Right lobe of liver (tissue), 6 donors: ENCODE measurements at regions not wholly inside any gene's neighbourhood (a gene's known extent, or its start where the extent isn't known, plus 50 kb on each side); places are given as distances from the start of the nearest gene placed in this dataset.
"Not testable (repeated sequence)": the region's sequence is repeated elsewhere in the genome, so short reads cannot be mapped to it uniquely, and the experiment has no call there.

ENCODE experiments used
- ATAC-seq, 4 donors: fragments of 200-7000 bp; cut with Tn5 transposase; one replicate each; pipeline ENCODE4 v1.9.1; 2020; ENCODE audit warnings: mild to moderate bottlenecking in 4 of 4, moderate library complexity in 4 of 4
- DNase-seq, 3 donors: peaks; one replicate each; pipeline ENCODE4 v3.0.0-alpha.2; 2020
- H3K27ac ChIP-seq, 3 donors: fragments of 200-600 bp; one replicate each; pipeline ENCODE4 v1.8.0; 2022
- H3K27me3 ChIP-seq, 2 donors: fragments of 200-600 bp; one replicate each; pipeline ENCODE4 v1.8.0; 2022
- H3K36me3 ChIP-seq, 4 donors: fragments of 200-600 bp; sonication (generic) in 1 of 4; one replicate each; pipeline versions ENCODE4 v1.5.1 to v1.8.0; 2017 to 2022; ENCODE audit warnings: control low read depth in 1 of 4
- H3K4me1 ChIP-seq, 4 donors: fragments of 200-600 bp; sonication (generic) in 1 of 4; one replicate each; pipeline versions ENCODE4 v1.5.1 to v1.8.0; 2017 to 2022; ENCODE audit warnings: control low read depth in 1 of 4
- H3K4me3 ChIP-seq, 3 donors: fragments of 200-600 bp; one replicate each; pipeline ENCODE4 v1.8.0; 2022
- H3K9me3 ChIP-seq, 4 donors: fragments of 200-600 bp; sonication (generic) in 1 of 4; one replicate each; pipeline versions ENCODE4 v1.5.1 to v1.8.0; 2017 to 2022; ENCODE audit warnings: control low read depth in 1 of 4
- CTCF ChIP-seq, 4 donors: fragments of 200-600 bp in 3 of 4; fragments of 450-650 bp in 1 of 4; IDR thresholded peaks; one replicate each; pipeline versions ENCODE4 v1.5.1 to v1.8.0; 2016 to 2022; ENCODE audit warnings: antibody characterized with exemption in 4 of 4, mild to moderate bottlenecking in 2 of 4
- POLR2A ChIP-seq: fragments of 450-650 bp; IDR thresholded peaks from one replicate; pipeline ENCODE4 v1.6.1; 2017; ENCODE audit warnings: antibody characterized with exemption, mild to moderate bottlenecking
- WGBS: methylation state at CpG from one replicate; pipeline ENCODE4 v1.1.6; 2018; ENCODE audit warnings: low coverage, low lambda C conversion rate; ENCODE audit not compliant: insufficient coverage; ENCODE audit errors: missing lambda C conversion rate; 5-methylcytosine and 5-hydroxymethylcytosine counted together
- intact Hi-C, 2 donors: fragments of 100-400 bp; cut with DNase I; formaldehyde crosslinking; loops; one replicate each; pipeline versions ENCODE4 v1.11.2 to v1.14.1; 2022
- donor health status: DM: no; HTN: yes; CAD: no.
- donor health status: DM: no; HTN: no; CAD: no.
- donor health status: DM: no; HTN: no; CAD: no.
- donor health status: DM: no; HTN: yes; CAD: no.
- donor health status: DM: no; HTN: yes; CAD: no.

GRCh38 chr15:20409247-20409646 is 132.4 kb downstream of the GOLGA6L6 start:
- intact Hi-C loops: loop anchor here in 1 of 2 donors (10.0 kb wide), 1 partner anchor 1846 kb away; no protein-coding TSS in a partner anchor
- 50% methylated on average over 1 of the region's 1 CpG for WGBS
- H3K4me1 ChIP-seq: no peaks in the 10 kb centered on the region

GRCh38 chr15:20407553-20407952 is 134.0 kb downstream of the GOLGA6L6 start:
- WGBS: 39% methylated on average over 6 of the region's 6 CpGs
- Histone ChIP-seq H3K27ac (no peak overlapping the region), H3K36me3 (no peaks in the 10 kb centered on the region), H3K4me3 (no peak overlapping the region), H3K4me1 (no peaks in the 10 kb centered on the region), H3K27me3 (no peaks in the 10 kb centered on the region), H3K9me3 (peaks cover 0 to 3% (median 0%) of the 10 kb centered on the region in 4 donors)
- TF ChIP-seq CTCF (IDR thresholded peaks at IDR 0.05) (no peak), POLR2A (no peak)
- DNase-seq: no peak
- intact Hi-C loops: loop anchor here in 1 of 2 donors (10.0 kb wide), 1 partner anchor 1847 kb away; no protein-coding TSS in a partner anchor
- ATAC-seq: no peak

More at GRCh38 chr15:20409247-20409646, 132.4 kb downstream of the GOLGA6L6 start:
- Histone ChIP-seq H3K36me3 (no peaks in the 10 kb centered on the region), H3K27ac (no peak overlapping the region), H3K27me3 (no peaks in the 10 kb centered on the region), H3K4me3 (no peak overlapping the region), H3K9me3 (peaks cover 0 to 3% (median 0%) of the 10 kb centered on the region in 4 donors)
- ATAC-seq: peak in 2 of 4 donors; percentile 13 to 31
- TF ChIP-seq POLR2A: no peak
- TF ChIP-seq CTCF (IDR thresholded peaks at IDR 0.05): no peak
- no peak for DNase-seq

- not testable (repeated sequence) for H3K9me3 ChIP-seq, H3K36me3 ChIP-seq, ATAC-seq, H3K27me3 ChIP-seq, H3K27ac ChIP-seq, H3K4me3 ChIP-seq, H3K4me1 ChIP-seq, DNase-seq
- intact Hi-C loops: loop anchor here in 1 of 2 donors (10.0 kb wide), 1 partner anchor 1850 kb away; no protein-coding TSS in a partner anchor
- 42% methylated on average over 1 of the region's 1 CpG for WGBS
Measured at GRCh38 chr15:20404571-20404970, 137.0 kb downstream of the GOLGA6L6 start.

- H3K4me1 ChIP-seq, H3K27ac ChIP-seq, H3K4me3 ChIP-seq, H3K27me3 ChIP-seq, H3K9me3 ChIP-seq, H3K36me3 ChIP-seq, DNase-seq, ATAC-seq: not testable (repeated sequence)
- WGBS: 57% methylated on average over 3 of the region's 3 CpGs
- intact Hi-C loops: loop anchor here in 1 of 2 donors (10.0 kb wide), 1 partner anchor 1852 kb away; no protein-coding TSS in a partner anchor
Measured at GRCh38 chr15:20402586-20402985, 139.0 kb downstream of the GOLGA6L6 start.

- not testable (repeated sequence) for H3K27ac ChIP-seq, H3K27me3 ChIP-seq, H3K4me1 ChIP-seq, H3K4me3 ChIP-seq, H3K36me3 ChIP-seq, H3K9me3 ChIP-seq
- intact Hi-C loops: loop anchor here in 1 of 2 donors (10.0 kb wide), 1 partner anchor 1854 kb away; no protein-coding TSS in a partner anchor
- ATAC-seq (peak in 2 of 4 donors; percentile 31 to 38), DNase-seq (peak in 1 of 3 donors; percentile 35)
- 62% methylated on average over 3 of the region's 3 CpGs for WGBS
Measured at GRCh38 chr15:20401058-20401457, 140.5 kb downstream of the GOLGA6L6 start.

- ATAC-seq, H3K9me3 ChIP-seq, H3K4me1 ChIP-seq, H3K36me3 ChIP-seq, H3K4me3 ChIP-seq, H3K27me3 ChIP-seq, DNase-seq, intact Hi-C loops, H3K27ac ChIP-seq: not testable (repeated sequence)
- WGBS: 41% methylated on average over 5 of the region's 5 CpGs
Measured at GRCh38 chr15:20398680-20399079, 142.9 kb downstream of the GOLGA6L6 start.

- H3K9me3 ChIP-seq, H3K4me1 ChIP-seq, H3K27ac ChIP-seq, DNase-seq, H3K27me3 ChIP-seq, intact Hi-C loops, H3K4me3 ChIP-seq, ATAC-seq, H3K36me3 ChIP-seq: not testable (repeated sequence)
- WGBS: 29% methylated on average over 3 of the region's 3 CpGs
Measured at GRCh38 chr15:20388161-20388560, 153.4 kb downstream of the GOLGA6L6 start.
